HFFc6 (cell line): ENCODE measurements at regions not wholly inside any gene's neighbourhood (a gene's known extent, or its start where the extent isn't known, plus 50 kb on each side); places are given as distances from the start of the nearest gene placed in this dataset.

Experiments used
- DNase-seq: peaks from one replicate; pipeline ENCODE4 v3.0.0-alpha.2; 2018
- H3K27ac Mint-ChIP-seq: 2 replicates; pipeline ENCODE4 v1.8.0; 2020; ENCODE audit warnings: mild to moderate bottlenecking, mixed read lengths
- H3K27me3 Mint-ChIP-seq: 2 replicates; pipeline ENCODE4 v1.8.0; 2021; ENCODE audit warnings: mild to moderate bottlenecking, moderate library complexity, mixed read lengths; ENCODE audit not compliant: insufficient read depth
- H3K36me3 Mint-ChIP-seq: 2 replicates; pipeline ENCODE4 v1.8.0; 2021; ENCODE audit warnings: low read depth, mixed read lengths
- H3K4me1 Mint-ChIP-seq: 2 replicates; pipeline ENCODE4 v1.8.0; 2020; ENCODE audit warnings: low read depth, mixed read lengths
- H3K4me3 Mint-ChIP-seq: 2 replicates; pipeline ENCODE4 v1.8.0; 2020; ENCODE audit warnings: mild to moderate bottlenecking, moderate library complexity, mixed read lengths
- H3K9me3 Mint-ChIP-seq: 2 replicates; pipeline ENCODE4 v1.8.0; 2020; ENCODE audit warnings: mild to moderate bottlenecking, mixed read lengths
- TF ChIP-seq, protein P1 (sequence below): fragments of 200-600 bp; sonication (generic); IDR thresholded peaks from 2 replicates; pipeline ENCODE4 v1.5.0; 2021; ENCODE audit warnings: antibody characterized with exemption, mild to moderate bottlenecking

DNA sequence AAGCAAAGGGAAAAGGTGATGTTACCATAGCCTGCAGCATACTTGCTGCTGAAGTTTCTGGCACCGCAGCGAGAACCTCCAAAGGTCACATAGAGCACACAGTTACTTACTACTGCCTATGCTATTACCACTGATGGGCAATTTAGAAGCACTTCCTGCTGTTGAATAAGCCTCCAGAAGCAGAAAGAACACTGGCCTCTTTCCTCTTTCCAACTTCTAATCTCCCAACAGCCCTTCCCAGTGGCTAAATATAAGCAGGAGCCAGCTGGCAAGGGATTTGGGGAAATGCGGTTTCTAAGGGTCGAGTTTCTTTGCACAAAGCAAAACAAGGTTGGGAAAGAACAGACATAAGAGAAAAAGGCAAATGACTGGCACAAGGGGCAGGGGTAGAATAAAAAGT lies 669.2 kb upstream of the ACO1 start:
- H3K27me3 Mint-ChIP-seq, result no peaks in the 10 kb centered on the region; the same call in 1 of the 2 replicates
- H3K36me3 Mint-ChIP-seq, result no peaks in the 10 kb centered on the region
- no peak overlapping the region for H3K4me3 Mint-ChIP-seq
- TF ChIP-seq, protein P1, sequence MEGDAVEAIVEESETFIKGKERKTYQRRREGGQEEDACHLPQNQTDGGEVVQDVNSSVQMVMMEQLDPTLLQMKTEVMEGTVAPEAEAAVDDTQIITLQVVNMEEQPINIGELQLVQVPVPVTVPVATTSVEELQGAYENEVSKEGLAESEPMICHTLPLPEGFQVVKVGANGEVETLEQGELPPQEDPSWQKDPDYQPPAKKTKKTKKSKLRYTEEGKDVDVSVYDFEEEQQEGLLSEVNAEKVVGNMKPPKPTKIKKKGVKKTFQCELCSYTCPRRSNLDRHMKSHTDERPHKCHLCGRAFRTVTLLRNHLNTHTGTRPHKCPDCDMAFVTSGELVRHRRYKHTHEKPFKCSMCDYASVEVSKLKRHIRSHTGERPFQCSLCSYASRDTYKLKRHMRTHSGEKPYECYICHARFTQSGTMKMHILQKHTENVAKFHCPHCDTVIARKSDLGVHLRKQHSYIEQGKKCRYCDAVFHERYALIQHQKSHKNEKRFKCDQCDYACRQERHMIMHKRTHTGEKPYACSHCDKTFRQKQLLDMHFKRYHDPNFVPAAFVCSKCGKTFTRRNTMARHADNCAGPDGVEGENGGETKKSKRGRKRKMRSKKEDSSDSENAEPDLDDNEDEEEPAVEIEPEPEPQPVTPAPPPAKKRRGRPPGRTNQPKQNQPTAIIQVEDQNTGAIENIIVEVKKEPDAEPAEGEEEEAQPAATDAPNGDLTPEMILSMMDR, result no peak
- H3K9me3 Mint-ChIP-seq, result peaks cover 17% of the 10 kb centered on the region
- H3K27ac Mint-ChIP-seq, result no peak overlapping the region
- no peak for DNase-seq
- H3K4me1 Mint-ChIP-seq, result no peaks in the 10 kb centered on the region

DNA sequence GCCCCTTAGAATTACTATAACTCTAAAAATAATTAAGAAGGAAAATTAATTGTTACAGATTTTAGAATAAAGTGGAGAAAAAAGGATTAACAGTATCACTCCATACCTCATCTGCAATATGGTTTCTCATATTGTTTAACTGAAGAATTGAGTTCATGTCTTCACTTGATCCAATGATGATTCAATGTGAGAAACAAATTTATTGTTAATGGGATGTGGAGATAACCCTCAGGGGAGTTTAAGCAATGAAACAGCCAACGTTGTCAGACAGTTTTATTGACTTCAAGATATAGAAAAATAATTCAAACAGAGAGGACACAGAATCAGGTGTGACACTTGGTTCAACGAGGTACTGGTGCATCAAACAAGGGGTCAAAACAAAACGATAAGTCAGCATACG lies 665.2 kb upstream of the ACO1 start:
- no peak overlapping the region for H3K27ac Mint-ChIP-seq
- no peaks in the 10 kb centered on the region for H3K36me3 Mint-ChIP-seq
- no peak overlapping the region for H3K4me3 Mint-ChIP-seq
- TF ChIP-seq, protein P1, result no peak
- H3K9me3 Mint-ChIP-seq, result peaks cover 26% of the 10 kb centered on the region
- H3K4me1 Mint-ChIP-seq, result no peaks in the 10 kb centered on the region
- no peak for DNase-seq
- H3K27me3 Mint-ChIP-seq, result no peaks in the 10 kb centered on the region; the same call in 1 of the 2 replicates

DNA sequence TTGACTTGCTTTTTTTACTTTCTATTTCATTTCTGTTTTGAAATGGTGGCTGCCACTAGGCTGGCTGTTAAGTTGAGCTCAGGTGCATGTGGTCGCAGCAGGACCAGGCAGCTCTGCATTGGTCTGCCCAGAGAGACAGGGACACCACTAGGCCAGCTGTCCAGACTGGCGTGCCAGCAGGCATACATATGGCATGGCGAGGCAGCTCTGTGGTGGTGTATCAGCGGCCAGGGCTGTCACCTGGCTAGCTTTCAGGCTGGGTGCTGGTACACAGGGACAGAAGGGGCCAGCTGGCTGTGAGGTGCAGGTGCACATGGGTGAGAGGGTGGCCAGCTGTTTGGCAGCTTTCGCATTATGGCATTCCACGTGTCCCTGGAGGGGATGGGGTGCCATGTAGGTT lies 654.0 kb upstream of the ACO1 start:
- no peaks in the 10 kb centered on the region for H3K36me3 Mint-ChIP-seq
- no peaks in the 10 kb centered on the region; the same call in 1 of the 2 replicates for H3K27me3 Mint-ChIP-seq
- TF ChIP-seq, protein P1, result no peak
- H3K4me3 Mint-ChIP-seq, result no peak overlapping the region
- H3K4me1 Mint-ChIP-seq, result no peaks in the 10 kb centered on the region
- H3K9me3 Mint-ChIP-seq, result peaks cover 24% of the 10 kb centered on the region
- no peak for DNase-seq
- no peak overlapping the region for H3K27ac Mint-ChIP-seq

DNA sequence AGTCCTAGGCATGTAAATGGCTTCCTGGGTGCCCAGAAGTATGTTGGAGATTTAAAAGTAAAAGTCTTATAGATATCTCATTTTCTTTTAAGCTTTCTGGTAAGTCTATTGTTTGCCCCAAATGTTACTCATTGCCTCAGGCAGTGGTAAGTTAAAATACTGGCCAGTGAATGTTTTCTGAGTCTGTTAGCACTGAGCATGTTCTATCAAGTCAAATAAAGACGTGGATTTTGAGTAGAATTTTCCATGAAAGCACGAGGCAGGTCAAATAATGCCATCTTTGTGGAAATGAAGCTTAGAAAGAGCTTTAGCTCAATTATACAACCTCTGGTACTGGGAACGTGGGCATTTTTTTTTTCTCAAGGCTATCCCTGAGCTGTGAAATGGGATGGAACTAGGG lies 651.3 kb upstream of the ACO1 start:
- no peak overlapping the region for H3K4me3 Mint-ChIP-seq
- H3K4me1 Mint-ChIP-seq, result no peaks in the 10 kb centered on the region
- peaks cover 21% of the 10 kb centered on the region for H3K9me3 Mint-ChIP-seq
- H3K27ac Mint-ChIP-seq, result no peak overlapping the region
- H3K36me3 Mint-ChIP-seq, result no peaks in the 10 kb centered on the region
- DNase-seq, result no peak
- TF ChIP-seq, protein P1, result no peak
- H3K27me3 Mint-ChIP-seq, result no peaks in the 10 kb centered on the region; the same call in 1 of the 2 replicates

DNA sequence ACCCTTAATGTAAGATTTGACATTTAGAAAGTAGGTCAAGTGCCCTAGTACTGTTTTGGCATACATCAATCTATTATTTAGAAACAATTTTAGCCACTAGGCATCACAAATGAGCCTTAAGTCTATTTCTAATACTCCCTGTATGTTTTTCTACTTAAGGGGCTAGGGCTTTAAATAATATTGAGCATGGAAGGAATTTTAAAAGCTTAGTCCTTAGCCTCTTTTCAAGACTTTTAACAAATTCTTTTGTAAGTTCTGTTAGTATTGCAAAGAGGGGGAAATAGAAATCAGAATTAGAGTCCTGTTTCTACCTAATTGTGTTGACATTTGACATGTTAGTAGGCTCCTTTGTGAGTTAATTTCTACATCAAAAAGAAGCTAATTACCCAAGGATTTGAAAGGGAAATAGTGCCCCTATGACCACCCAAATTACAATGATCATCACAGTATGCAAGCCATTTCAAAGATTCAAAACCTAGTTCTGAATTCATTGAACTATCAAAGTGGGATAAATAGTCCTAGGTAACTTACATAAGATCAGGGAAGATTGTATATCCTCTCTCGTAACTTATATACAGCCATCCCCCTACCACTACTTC lies 647.8 kb upstream of the ACO1 start:
- H3K27ac Mint-ChIP-seq, result no peak overlapping the region

More for the DNA sequence above, 647.8 kb upstream of the ACO1 start:
- no peaks in the 10 kb centered on the region for H3K4me1 Mint-ChIP-seq
- no peaks in the 10 kb centered on the region; the same call in 1 of the 2 replicates for H3K27me3 Mint-ChIP-seq
- H3K36me3 Mint-ChIP-seq, result no peaks in the 10 kb centered on the region
- no peak overlapping the region for H3K4me3 Mint-ChIP-seq
- peaks cover 26% of the 10 kb centered on the region for H3K9me3 Mint-ChIP-seq
- TF ChIP-seq, protein P1, result no peak
- no peak for DNase-seq
